ENCODE measurements at regions not wholly inside any gene's neighbourhood (a gene's known extent, or its start where the extent isn't known, plus 50 kb on each side); places are given as distances from the start of the nearest gene placed in this dataset.
"Not testable (repeated sequence)": the region's sequence is repeated elsewhere in the genome, so short reads cannot be mapped to it uniquely, and the experiment has no call there.

- no peaks in the 10 kb centered on the region for H3K4me1 ChIP-seq
- intact Hi-C loops (cut with DNase I): no loop called here
- no peak overlapping the region for H3K27ac ChIP-seq
- H3K4me3 ChIP-seq: no peak overlapping the region
- no peak for DNase-seq (ENCODE audit: low spot score in 2 of 2)
- H3K9me3 ChIP-seq: no peaks in the 10 kb centered on the region
- no peaks in the 10 kb centered on the region for H3K27me3 ChIP-seq
- no peak for TF ChIP-seq CTCF (IDR thresholded peaks at IDR 0.05)
- H3K36me3 ChIP-seq: no peaks in the 10 kb centered on the region
Measured at GRCh38 chr12:46898989-46899388, 73.2 kb upstream of the SLC38A4 start.

- Histone ChIP-seq H3K27ac (no peak overlapping the region), H3K4me3 (no peak overlapping the region), H3K27me3 (no peaks in the 10 kb centered on the region), H3K36me3 (no peaks in the 10 kb centered on the region), H3K4me1 (no peaks in the 10 kb centered on the region), H3K9me3 (no peaks in the 10 kb centered on the region)
- DNase-seq (ENCODE audit: low spot score in 2 of 2): no peak
- intact Hi-C loops (cut with DNase I): no loop called here
- TF ChIP-seq CTCF (IDR thresholded peaks at IDR 0.05): no peak
Measured at GRCh38 chr12:46900734-46901463, 75.1 kb upstream of the SLC38A4 start.

GRCh38 chr12:46901464-46902205 lies 75.8 kb upstream of the SLC38A4 start:
- H3K27me3 ChIP-seq: no peaks in the 10 kb centered on the region
- no peaks in the 10 kb centered on the region for H3K9me3 ChIP-seq

GRCh38 chr12:46903058-46903457 lies 77.3 kb upstream of the SLC38A4 start:
- Histone ChIP-seq H3K27me3 (no peaks in the 10 kb centered on the region), H3K36me3 (no peaks in the 10 kb centered on the region), H3K4me3 (no peak overlapping the region), H3K4me1 (no peaks in the 10 kb centered on the region), H3K9me3 (no peaks in the 10 kb centered on the region), H3K27ac (no peak overlapping the region)
- no peak for TF ChIP-seq CTCF (IDR thresholded peaks at IDR 0.05)
- intact Hi-C loops (cut with DNase I): no loop called here
- no peak for DNase-seq (ENCODE audit: low spot score in 2 of 2)

More at GRCh38 chr12:46901464-46902205, 75.8 kb upstream of the SLC38A4 start:
- intact Hi-C loops (cut with DNase I): no loop called here
- Histone ChIP-seq H3K4me3 (no peak overlapping the region), H3K36me3 (no peaks in the 10 kb centered on the region), H3K4me1 (no peaks in the 10 kb centered on the region), H3K27ac (no peak overlapping the region)
- no peak for DNase-seq (ENCODE audit: low spot score in 2 of 2)
- TF ChIP-seq CTCF (IDR thresholded peaks at IDR 0.05): no peak

GRCh38 chr12:46904406-46905238 lies 78.8 kb upstream of the SLC38A4 start:
- H3K27me3 ChIP-seq: no peaks in the 10 kb centered on the region
- H3K27ac ChIP-seq: no peak overlapping the region
- no peaks in the 10 kb centered on the region for H3K36me3 ChIP-seq
- no peak overlapping the region for H3K4me3 ChIP-seq
- intact Hi-C loops (cut with DNase I): no loop called here
- TF ChIP-seq CTCF (IDR thresholded peaks at IDR 0.05): no peak
- H3K4me1 ChIP-seq: no peaks in the 10 kb centered on the region
- H3K9me3 ChIP-seq: no peaks in the 10 kb centered on the region
- no peak for DNase-seq (ENCODE audit: low spot score in 2 of 2)

GRCh38 chr12:46905239-46905627 lies 79.4 kb upstream of the SLC38A4 start:
- intact Hi-C loops (cut with DNase I); H3K27me3 ChIP-seq; DNase-seq (ENCODE audit: low spot score in 2 of 2); H3K4me3 ChIP-seq; H3K36me3 ChIP-seq; H3K27ac ChIP-seq; H3K4me1 ChIP-seq; H3K9me3 ChIP-seq: not testable (repeated sequence)

Measured in ascending aorta (tissue), 2 donors.